Central memory CD8-positive, alpha-beta T cell (primary cell): ENCODE measurements at regions not wholly inside any gene's neighbourhood (a gene's known extent, or its start where the extent isn't known, plus 50 kb on each side); places are given as distances from the start of the nearest gene placed in this dataset.

Source experiments
- ATAC-seq: fragments of 150-1000 bp; cut with Tn5 transposase; replicated peaks from 2 replicates; pipeline ENCODE4 v1.10.0; 2022; ENCODE audit warnings: mild to moderate bottlenecking, moderate FRiP score, moderate number of reproducible peaks; ENCODE audit not compliant: poor library complexity, severe bottlenecking; ENCODE audit errors: extremely low read depth
- DNase-seq, 2 donors: peaks; one replicate each; pipeline ENCODE4 v3.0.0; 2021; ENCODE audit warnings: low spot score in 2 of 2
- H3K27ac Mint-ChIP-seq: one replicate; pipeline ENCODE4 v1.8.0; 2022; ENCODE audit warnings: low read depth, mild to moderate bottlenecking, moderate library complexity, mixed read lengths
- H3K27me3 Mint-ChIP-seq: one replicate; pipeline ENCODE4 v1.8.0; 2022; ENCODE audit warnings: mixed read lengths
- H3K36me3 Mint-ChIP-seq: one replicate; pipeline ENCODE4 v1.8.0; 2022; ENCODE audit warnings: mild to moderate bottlenecking, moderate library complexity, mixed read lengths; ENCODE audit not compliant: insufficient read depth
- H3K4me1 Mint-ChIP-seq: one replicate; pipeline ENCODE4 v1.8.0; 2022; ENCODE audit warnings: mixed read lengths
- H3K4me3 Mint-ChIP-seq: one replicate; pipeline ENCODE4 v1.8.0; 2022; ENCODE audit warnings: mild to moderate bottlenecking, moderate library complexity, mixed read lengths
- H3K9me3 Mint-ChIP-seq: one replicate; pipeline ENCODE4 v1.8.0; 2022; ENCODE audit warnings: mixed read lengths

- DNase-seq (no peak), ATAC-seq (no peak)
- Mint-ChIP-seq H3K4me3 (no peak overlapping the region), H3K27me3 (no peaks in the 10 kb centered on the region), H3K4me1 (peaks cover 23% of the 10 kb centered on the region), H3K27ac (no peak overlapping the region), H3K9me3 (no peaks in the 10 kb centered on the region), H3K36me3 (no peaks in the 10 kb centered on the region)
Measured at GRCh38 chr1:222048094-222048595, 306.3 kb upstream of the DUSP10 start.

GRCh38 chr1:222047366-222047765 lies 305.5 kb upstream of the DUSP10 start:
- peaks cover 23% of the 10 kb centered on the region for H3K4me1 Mint-ChIP-seq
- ATAC-seq (no peak), DNase-seq (no peak)
- no peaks in the 10 kb centered on the region for H3K36me3 Mint-ChIP-seq
- no peak overlapping the region for H3K4me3 Mint-ChIP-seq
- no peaks in the 10 kb centered on the region for H3K9me3 Mint-ChIP-seq
- H3K27ac Mint-ChIP-seq = no peak overlapping the region
- no peaks in the 10 kb centered on the region for H3K27me3 Mint-ChIP-seq

GRCh38 chr1:222046684-222047263 lies 304.9 kb upstream of the DUSP10 start:
- no peak for DNase-seq
- ATAC-seq = peak; percentile 52
- Mint-ChIP-seq H3K9me3 (no peaks in the 10 kb centered on the region), H3K36me3 (no peaks in the 10 kb centered on the region), H3K4me1 (peaks cover 23% of the 10 kb centered on the region), H3K27ac (no peak overlapping the region), H3K4me3 (no peak overlapping the region), H3K27me3 (no peaks in the 10 kb centered on the region)

GRCh38 chr1:222045786-222046185 lies 303.9 kb upstream of the DUSP10 start:
- DNase-seq (no peak), ATAC-seq (no peak)
- H3K27ac Mint-ChIP-seq = no peak overlapping the region
- H3K4me3 Mint-ChIP-seq = no peak overlapping the region
- H3K36me3 Mint-ChIP-seq = no peaks in the 10 kb centered on the region
- no peaks in the 10 kb centered on the region for H3K9me3 Mint-ChIP-seq
- peaks cover 23% of the 10 kb centered on the region for H3K4me1 Mint-ChIP-seq
- H3K27me3 Mint-ChIP-seq = no peaks in the 10 kb centered on the region

GRCh38 chr1:222045236-222045635 lies 303.3 kb upstream of the DUSP10 start:
- Mint-ChIP-seq H3K4me3 (no peak overlapping the region), H3K27ac (no peak overlapping the region), H3K4me1 (peaks cover 23% of the 10 kb centered on the region), H3K9me3 (no peaks in the 10 kb centered on the region), H3K27me3 (no peaks in the 10 kb centered on the region), H3K36me3 (no peaks in the 10 kb centered on the region)
- ATAC-seq (no peak), DNase-seq (no peak)

GRCh38 chr1:222043444-222044292 lies 301.8 kb upstream of the DUSP10 start:
- Mint-ChIP-seq H3K9me3 (no peaks in the 10 kb centered on the region), H3K36me3 (no peaks in the 10 kb centered on the region), H3K27me3 (no peaks in the 10 kb centered on the region), H3K4me3 (no peak overlapping the region), H3K27ac (no peak overlapping the region), H3K4me1 (peaks cover 17% of the 10 kb centered on the region)
- no peak for ATAC-seq
- DNase-seq = no peak

- no peak overlapping the region for H3K4me3 Mint-ChIP-seq
- peaks cover 5% of the 10 kb centered on the region for H3K4me1 Mint-ChIP-seq
- no peaks in the 10 kb centered on the region for H3K36me3 Mint-ChIP-seq
- no peak overlapping the region for H3K27ac Mint-ChIP-seq
- H3K27me3 Mint-ChIP-seq = peaks cover 3% of the 10 kb centered on the region
- no peaks in the 10 kb centered on the region for H3K9me3 Mint-ChIP-seq
- ATAC-seq (no peak), DNase-seq (no peak)
Measured at GRCh38 chr1:222042120-222042519, 300.2 kb upstream of the DUSP10 start.

GRCh38 chr1:222040955-222041354 lies 299.1 kb upstream of the DUSP10 start:
- peaks cover 13% of the 10 kb centered on the region for H3K27me3 Mint-ChIP-seq
- no peak overlapping the region for H3K4me3 Mint-ChIP-seq
- no peaks in the 10 kb centered on the region for H3K9me3 Mint-ChIP-seq
- no peak overlapping the region for H3K27ac Mint-ChIP-seq
- H3K36me3 Mint-ChIP-seq = no peaks in the 10 kb centered on the region
- no peak for ATAC-seq
- no peaks in the 10 kb centered on the region for H3K4me1 Mint-ChIP-seq
- no peak for DNase-seq

GRCh38 chr1:222040121-222040805 lies 298.4 kb upstream of the DUSP10 start:
- H3K4me1 Mint-ChIP-seq = no peaks in the 10 kb centered on the region
- H3K27me3 Mint-ChIP-seq = peaks cover 13% of the 10 kb centered on the region
- no peaks in the 10 kb centered on the region for H3K36me3 Mint-ChIP-seq
- no peaks in the 10 kb centered on the region for H3K9me3 Mint-ChIP-seq
- no peak for ATAC-seq
- H3K4me3 Mint-ChIP-seq = no peak overlapping the region
- H3K27ac Mint-ChIP-seq = no peak overlapping the region
- no peak for DNase-seq

GRCh38 chr1:222038971-222039370 lies 297.1 kb upstream of the DUSP10 start:
- no peak overlapping the region for H3K27ac Mint-ChIP-seq
- ATAC-seq (no peak), DNase-seq (no peak)
- no peaks in the 10 kb centered on the region for H3K9me3 Mint-ChIP-seq
- H3K4me3 Mint-ChIP-seq = no peak overlapping the region
- H3K4me1 Mint-ChIP-seq = no peaks in the 10 kb centered on the region
- H3K36me3 Mint-ChIP-seq = no peaks in the 10 kb centered on the region
- H3K27me3 Mint-ChIP-seq = peaks cover 13% of the 10 kb centered on the region

GRCh38 chr1:222037720-222038119 lies 295.8 kb upstream of the DUSP10 start:
- Mint-ChIP-seq H3K4me3 (no peak overlapping the region), H3K27me3 (peaks cover 13% of the 10 kb centered on the region), H3K36me3 (no peaks in the 10 kb centered on the region), H3K27ac (no peak overlapping the region), H3K9me3 (no peaks in the 10 kb centered on the region), H3K4me1 (no peaks in the 10 kb centered on the region)
- ATAC-seq = no peak
- DNase-seq = no peak

- no peak overlapping the region for H3K4me3 Mint-ChIP-seq
- H3K27me3 Mint-ChIP-seq = peaks cover 24% of the 10 kb centered on the region
- H3K9me3 Mint-ChIP-seq = no peaks in the 10 kb centered on the region
- ATAC-seq (no peak), DNase-seq (no peak)
- H3K36me3 Mint-ChIP-seq = no peaks in the 10 kb centered on the region
- no peak overlapping the region for H3K27ac Mint-ChIP-seq
- no peaks in the 10 kb centered on the region for H3K4me1 Mint-ChIP-seq
Measured at GRCh38 chr1:222034790-222035189, 292.9 kb upstream of the DUSP10 start.

GRCh38 chr1:222033450-222033849 lies 291.6 kb upstream of the DUSP10 start:
- no peak for DNase-seq
- Mint-ChIP-seq H3K4me1 (no peaks in the 10 kb centered on the region), H3K36me3 (no peaks in the 10 kb centered on the region), H3K9me3 (no peaks in the 10 kb centered on the region), H3K4me3 (no peak overlapping the region), H3K27me3 (peaks cover 24% of the 10 kb centered on the region), H3K27ac (no peak overlapping the region)
- ATAC-seq = no peak
